ENCODE measurements at regions not wholly inside any gene's neighbourhood (a gene's known extent, or its start where the extent isn't known, plus 50 kb on each side); places are given as distances from the start of the nearest gene placed in this dataset.

GRCh38 chr2:240300261-240300821 is 135.1 kb upstream of the GPC1 start:
- no peak for TF ChIP-seq POLR2A (IDR thresholded peaks at IDR 0.05)
- TF ChIP-seq CTCF (IDR thresholded peaks at IDR 0.05 in 4 of 5, conservative IDR thresholded peaks at IDR 0.05 in 1 of 5) = no peak

Data from gastrocnemius medialis (tissue), 4 donors.